ENCODE measurements at regions not wholly inside any gene's neighbourhood (a gene's known extent, or its start where the extent isn't known, plus 50 kb on each side); places are given as distances from the start of the nearest gene placed in this dataset.

GRCh38 chr12:38480594-38480993 is 164.0 kb downstream of the ALG10B start:
- no peaks in the 10 kb centered on the region for H3K36me3 ChIP-seq (ENCODE audit: low read depth)
- 0 out of 2 replicates have a peak overlapping the region, but pooled peaks have one; percentile 13 for H2AFZ ChIP-seq
- H3K4me3 ChIP-seq = no peak overlapping the region
- no peak overlapping the region for H3K4me2 ChIP-seq
- intact Hi-C loops (cut with micrococcal nuclease; ENCODE audit: unreplicated experiment) = no loop called here
- no peaks in the 10 kb centered on the region for H3K27me3 ChIP-seq (ENCODE audit: insufficient read depth, low read depth)
- H3K9me2 ChIP-seq (ENCODE audit: insufficient read depth) = 0 out of 2 replicates have a peak, but pooled peaks cover 4% of the 10 kb centered on the region
- H3K9me3 ChIP-seq (ENCODE audit: insufficient read depth, low read depth) = no peaks in the 10 kb centered on the region
- peaks cover 14% of the 10 kb centered on the region; the same call in 1 of the 2 replicates for H3K4me1 ChIP-seq (replicated peaks; ENCODE audit: insufficient read depth)
- POLR2A ChIA-PET (ENCODE audit: unreplicated experiment) = no interaction called here
- no TSS peak for BruUV-seq (replicated peaks)
- CTCF ChIA-PET = no interaction called here
- H3F3A ChIP-seq (ENCODE audit: insufficient read depth, low read depth) = no peaks in the 10 kb centered on the region
- H3K27ac ChIP-seq = no peak overlapping the region
- no peaks in the 10 kb centered on the region for H3K79me2 ChIP-seq (ENCODE audit: low read depth)
- no peaks in the 10 kb centered on the region for H4K20me1 ChIP-seq (ENCODE audit: insufficient read depth)
- TF ChIP-seq CTCF (conservative IDR thresholded peaks at IDR 0.05) (no peak), EZH2 (IDR thresholded peaks at IDR 0.05; ENCODE audit: low read depth) (no peak)
- DNase-seq = no peak

DNA sequence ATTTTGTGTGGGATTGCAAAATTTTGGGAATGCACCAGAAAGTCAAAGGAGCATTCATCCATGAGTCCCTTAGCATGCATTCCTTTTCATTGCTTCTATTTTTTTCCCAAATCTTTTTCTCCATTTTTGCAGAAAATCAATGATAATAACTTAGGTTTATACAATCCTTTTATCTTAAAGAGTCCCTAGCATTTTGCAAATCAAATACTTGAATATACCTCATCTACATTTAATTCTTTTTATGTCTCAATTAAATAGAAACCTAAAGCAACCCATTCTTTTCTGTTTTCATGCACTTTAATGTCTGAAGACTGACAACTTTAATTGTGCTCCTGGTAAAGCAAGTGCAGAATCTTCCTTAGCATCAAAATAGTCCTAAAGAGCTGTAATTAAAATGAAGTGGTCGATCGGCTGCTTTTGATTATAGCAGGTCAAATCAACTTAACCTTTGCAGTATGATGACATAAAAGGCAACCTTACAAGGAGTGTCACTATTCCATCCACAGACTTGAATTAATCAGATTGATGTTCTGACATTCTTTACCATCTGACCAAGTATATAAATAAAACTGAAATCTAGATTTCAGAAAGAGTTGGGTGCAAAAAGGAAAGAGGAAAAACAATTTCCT is 168.4 kb downstream of the ALG10B start:
- TF ChIP-seq CTCF (conservative IDR thresholded peaks at IDR 0.05) = no peak
- no peak for TF ChIP-seq EZH2 (IDR thresholded peaks at IDR 0.05; ENCODE audit: low read depth)
- POLR2A ChIA-PET (ENCODE audit: unreplicated experiment) = no interaction called here

GRCh38 chr12:38488866-38489265 is 172.3 kb downstream of the ALG10B start:
- no peaks in the 10 kb centered on the region for H3F3A ChIP-seq (ENCODE audit: insufficient read depth, low read depth)
- H3K9me3 ChIP-seq (ENCODE audit: insufficient read depth, low read depth) = no peaks in the 10 kb centered on the region
- H3K9me2 ChIP-seq (ENCODE audit: insufficient read depth) = 0 out of 2 replicates have a peak, but pooled peaks cover 2% of the 10 kb centered on the region
- ChIA-PET POLR2A (ENCODE audit: unreplicated experiment) (no interaction called here), CTCF (no interaction called here)
- no peaks in the 10 kb centered on the region for H3K79me2 ChIP-seq (ENCODE audit: low read depth)
- no peaks in the 10 kb centered on the region for H3K4me1 ChIP-seq (replicated peaks; ENCODE audit: insufficient read depth)
- H3K4me3 ChIP-seq = no peak overlapping the region
- BruUV-seq (replicated peaks) = no TSS peak
- no peak for TF ChIP-seq EZH2 (IDR thresholded peaks at IDR 0.05; ENCODE audit: low read depth)
- TF ChIP-seq CTCF (conservative IDR thresholded peaks at IDR 0.05) = no peak
- H4K20me1 ChIP-seq (ENCODE audit: insufficient read depth) = no peaks in the 10 kb centered on the region
- no peak overlapping the region for H3K27ac ChIP-seq
- no peaks in the 10 kb centered on the region for H3K27me3 ChIP-seq (ENCODE audit: insufficient read depth, low read depth)
- no peak overlapping the region for H2AFZ ChIP-seq
- H3K36me3 ChIP-seq (ENCODE audit: low read depth) = no peaks in the 10 kb centered on the region
- intact Hi-C loops (cut with micrococcal nuclease; ENCODE audit: unreplicated experiment) = no loop called here
- no peak for DNase-seq
- H3K4me2 ChIP-seq = no peak overlapping the region

More for the DNA sequence above, 168.4 kb downstream of the ALG10B start:
- no peaks in the 10 kb centered on the region for H3K27me3 ChIP-seq (ENCODE audit: insufficient read depth, low read depth)
- intact Hi-C loops (cut with micrococcal nuclease; ENCODE audit: unreplicated experiment) = no loop called here
- no peaks in the 10 kb centered on the region for H3K9me3 ChIP-seq (ENCODE audit: insufficient read depth, low read depth)
- peaks cover 6% of the 10 kb centered on the region; the same call in 1 of the 2 replicates for H3K4me1 ChIP-seq (replicated peaks; ENCODE audit: insufficient read depth)
- H3K27ac ChIP-seq = no peak overlapping the region
- BruUV-seq (replicated peaks) = no TSS peak
- CTCF ChIA-PET = no interaction called here
- no peaks in the 10 kb centered on the region for H3K79me2 ChIP-seq (ENCODE audit: low read depth)
- no peaks in the 10 kb centered on the region for H3F3A ChIP-seq (ENCODE audit: insufficient read depth, low read depth)
- no peak overlapping the region for H2AFZ ChIP-seq
- H3K4me3 ChIP-seq = no peak overlapping the region
- H3K4me2 ChIP-seq = no peak overlapping the region
- H4K20me1 ChIP-seq (ENCODE audit: insufficient read depth) = no peaks in the 10 kb centered on the region
- H3K9me2 ChIP-seq (ENCODE audit: insufficient read depth) = 0 out of 2 replicates have a peak, but pooled peaks cover 4% of the 10 kb centered on the region
- no peak for DNase-seq
- H3K36me3 ChIP-seq (ENCODE audit: low read depth) = no peaks in the 10 kb centered on the region

Data from PC-9 (cell line).